ENCODE measurements at regions not wholly inside any gene's neighbourhood (a gene's known extent, or its start where the extent isn't known, plus 50 kb on each side); places are given as distances from the start of the nearest gene placed in this dataset.

GRCh38 chr1:168782559-168783116, 53.6 kb upstream of the DPT start:
- no peak for DNase-seq (ENCODE audit: low read depth in 2 of 2)

DNA sequence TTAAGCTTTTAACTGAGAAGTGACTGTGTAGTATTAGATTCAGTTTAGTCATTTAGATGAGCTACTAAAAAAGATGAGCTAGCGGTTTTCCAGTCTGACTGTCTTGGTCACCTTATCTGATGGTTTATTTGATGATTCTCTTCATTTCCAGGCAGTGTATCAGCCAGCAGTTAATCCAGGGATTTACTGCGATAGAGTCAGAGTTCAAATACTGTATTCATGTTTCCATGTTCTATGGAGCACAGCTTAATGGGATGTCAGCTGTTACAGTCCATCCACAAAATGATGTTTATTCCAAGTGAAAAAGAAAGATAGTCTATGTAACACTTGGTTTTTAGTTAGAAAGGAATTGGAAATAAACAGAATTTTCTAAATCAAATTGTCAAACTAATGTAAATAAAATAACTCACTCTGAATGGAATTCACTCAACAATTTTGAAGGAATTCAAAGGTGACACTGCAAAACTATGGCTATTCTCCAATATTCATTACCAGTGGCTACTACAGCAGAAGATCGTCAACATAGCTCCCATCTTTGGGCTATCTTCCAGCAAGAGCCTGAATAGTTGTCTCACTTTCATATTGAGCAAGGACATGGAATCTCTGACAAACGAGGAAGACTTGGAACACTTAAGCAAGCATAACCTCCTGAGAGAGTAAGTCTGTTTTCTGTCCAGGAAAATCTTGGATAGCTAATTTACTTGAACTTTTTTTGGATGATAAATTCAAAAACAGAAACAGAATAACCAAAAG, 54.6 kb upstream of the DPT start:
- DNase-seq (ENCODE audit: low read depth in 2 of 2) = peak; percentile 16 to 18

DNA sequence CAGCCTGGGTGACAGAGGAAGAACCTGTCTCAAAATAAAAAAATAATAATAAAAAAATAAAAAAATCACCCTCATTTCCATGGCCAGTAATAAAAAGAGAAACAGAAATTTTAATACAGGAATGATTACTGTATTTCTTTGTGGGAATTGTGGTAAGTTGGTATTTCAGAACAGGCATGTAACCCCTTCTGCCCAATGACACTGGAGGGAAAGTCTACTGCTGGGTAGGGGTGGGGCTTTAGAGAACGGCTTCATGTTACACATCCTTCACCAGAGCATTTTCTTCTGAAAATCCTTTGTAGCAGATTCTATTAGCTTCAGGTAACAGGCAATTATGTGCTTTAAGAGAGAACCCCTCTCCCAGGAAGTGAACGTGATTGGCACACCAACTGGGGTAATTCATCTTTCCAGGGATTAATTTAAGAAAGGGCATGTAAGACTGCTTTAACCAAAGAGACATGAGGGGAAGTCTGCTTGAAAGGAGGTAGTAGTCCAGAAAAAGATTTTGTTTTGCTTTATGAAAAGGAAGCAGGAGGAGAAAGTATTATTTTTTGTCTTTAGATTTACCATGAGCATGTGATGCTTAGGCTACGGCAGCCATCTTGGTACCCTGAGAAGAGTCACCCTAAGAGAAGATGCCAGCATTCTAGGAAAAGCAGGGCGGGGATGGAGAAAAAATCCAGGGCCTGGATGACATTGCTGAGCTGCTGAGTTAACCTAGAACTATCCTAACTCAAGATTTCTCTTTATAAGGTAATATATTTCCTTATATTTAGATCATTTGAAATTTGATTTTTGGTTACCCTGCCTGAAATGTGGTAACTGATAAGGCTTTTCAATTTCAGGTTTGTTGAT, 57.7 kb upstream of the DPT start:
- no peak for DNase-seq (ENCODE audit: low read depth in 2 of 2)

DNA sequence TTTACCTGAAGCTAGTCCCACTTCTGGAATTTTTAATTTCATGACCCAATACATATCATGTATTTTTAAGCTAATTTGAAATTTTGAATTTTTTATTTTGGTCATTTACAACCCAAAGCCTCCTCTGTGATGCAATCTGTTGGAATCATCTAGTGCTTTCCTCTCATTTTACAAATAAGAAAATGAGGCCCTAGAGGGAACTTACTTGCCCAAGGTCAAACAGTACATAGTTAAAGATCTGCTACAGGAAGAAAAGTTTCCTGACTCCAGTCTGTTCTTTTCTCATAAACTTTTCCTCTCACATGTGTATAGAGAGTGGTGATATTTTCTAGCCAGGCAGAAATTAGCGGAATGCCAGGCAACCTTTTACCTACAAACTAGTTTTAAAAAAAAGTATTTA, 59.3 kb upstream of the DPT start:
- no peak for DNase-seq (ENCODE audit: low read depth in 2 of 2)

DNA sequence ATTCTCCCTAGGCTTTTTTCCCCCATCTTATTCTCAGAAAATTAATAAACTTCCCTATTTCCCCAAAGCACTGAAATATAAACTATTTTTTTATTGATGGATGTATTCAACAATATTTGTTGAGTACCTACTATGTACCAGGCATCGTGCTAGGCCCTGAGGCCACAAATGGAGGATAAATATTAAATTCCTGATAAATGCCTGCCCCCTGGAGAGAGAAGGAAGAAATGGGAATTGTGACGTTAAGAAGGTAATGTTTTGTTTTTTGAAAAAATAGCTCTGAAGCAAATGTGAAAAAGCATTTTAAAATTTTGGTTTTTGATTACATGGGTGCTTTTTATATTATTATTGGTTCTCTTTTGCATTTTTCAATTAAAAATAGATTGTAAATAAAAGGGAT, 60.5 kb upstream of the DPT start:
- no peak for DNase-seq (ENCODE audit: low read depth in 2 of 2)

DNA sequence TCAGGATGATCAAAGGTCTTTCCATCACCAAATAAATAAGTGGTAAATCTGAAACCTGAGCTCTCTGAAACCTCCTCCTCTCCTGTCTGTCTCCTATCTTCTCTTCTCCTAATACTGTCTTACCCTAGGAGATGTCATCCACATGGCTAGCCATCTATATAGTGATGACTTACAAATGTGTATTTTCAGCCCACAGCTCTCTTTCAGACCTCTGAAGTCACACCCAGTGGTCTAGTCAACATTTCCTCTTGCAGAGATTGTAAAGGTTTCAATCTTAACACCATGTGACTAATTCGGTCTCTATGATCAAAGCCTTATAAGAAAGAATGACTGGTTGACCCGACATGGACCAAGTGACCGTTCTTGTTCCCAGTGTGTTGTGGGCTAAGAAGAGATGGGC, 63.1 kb upstream of the DPT start:
- DNase-seq (ENCODE audit: low read depth in 2 of 2) = no peak

GRCh38 chr1:168792592-168793125, 63.7 kb upstream of the DPT start:
- DNase-seq (ENCODE audit: low read depth in 2 of 2) = no peak

- DNase-seq (ENCODE audit: low read depth in 2 of 2) = no peak
These were observed 65.1 kb upstream of the DPT start for GRCh38 chr1:168794057-168794456.

DNA sequence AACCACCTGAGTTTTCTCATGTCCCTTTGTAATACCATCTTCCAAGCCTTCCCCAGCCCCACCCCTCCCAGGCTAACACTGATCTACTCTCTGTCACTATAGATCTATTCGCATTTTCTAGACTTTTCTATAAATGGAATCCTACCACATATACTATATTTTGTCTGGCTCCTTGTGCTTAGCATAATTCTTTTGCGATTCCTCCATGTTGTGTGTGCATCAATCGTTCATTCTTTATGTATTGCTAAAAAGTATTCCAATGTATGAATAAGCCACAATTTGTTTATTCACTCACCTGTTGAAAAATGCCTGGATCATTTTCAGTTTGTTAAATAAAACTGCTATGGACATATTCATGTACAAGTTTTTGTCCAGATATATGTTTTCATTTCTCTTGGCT, 66.7 kb upstream of the DPT start:
- no peak for DNase-seq (ENCODE audit: low read depth in 2 of 2)

DNA sequence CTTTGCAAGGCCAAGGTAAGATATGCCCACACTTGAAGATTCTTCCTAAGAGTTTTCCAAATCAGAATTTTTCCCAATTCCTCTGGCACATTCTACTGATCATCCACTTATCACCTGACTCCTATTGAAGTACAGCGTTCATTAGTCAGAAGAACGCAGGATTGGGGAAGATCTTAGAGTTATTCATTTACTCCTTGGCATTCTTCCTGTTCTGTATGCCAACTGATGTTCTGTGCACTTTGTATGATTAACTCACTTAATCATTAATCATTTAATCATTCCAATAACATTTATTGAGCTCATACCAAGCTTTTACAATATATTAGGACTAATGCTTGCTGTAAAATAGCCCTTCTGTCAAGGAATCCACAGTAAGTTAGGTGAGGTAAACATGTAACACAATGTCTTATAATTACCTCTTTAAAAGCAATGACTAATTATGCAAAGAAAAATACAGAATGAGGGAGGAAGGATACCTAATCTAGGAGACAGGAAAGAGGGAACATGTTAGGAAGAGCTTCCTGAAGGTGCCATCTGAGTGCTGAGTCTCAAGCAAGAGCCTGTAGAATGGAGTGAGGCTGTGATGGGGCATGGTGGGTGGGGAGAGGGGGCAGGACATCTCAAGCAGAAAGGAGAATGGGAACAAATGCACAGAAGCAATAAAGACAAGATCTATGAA, 71.1 kb upstream of the DPT start:
- no peak for DNase-seq (ENCODE audit: low read depth in 2 of 2)

DNA sequence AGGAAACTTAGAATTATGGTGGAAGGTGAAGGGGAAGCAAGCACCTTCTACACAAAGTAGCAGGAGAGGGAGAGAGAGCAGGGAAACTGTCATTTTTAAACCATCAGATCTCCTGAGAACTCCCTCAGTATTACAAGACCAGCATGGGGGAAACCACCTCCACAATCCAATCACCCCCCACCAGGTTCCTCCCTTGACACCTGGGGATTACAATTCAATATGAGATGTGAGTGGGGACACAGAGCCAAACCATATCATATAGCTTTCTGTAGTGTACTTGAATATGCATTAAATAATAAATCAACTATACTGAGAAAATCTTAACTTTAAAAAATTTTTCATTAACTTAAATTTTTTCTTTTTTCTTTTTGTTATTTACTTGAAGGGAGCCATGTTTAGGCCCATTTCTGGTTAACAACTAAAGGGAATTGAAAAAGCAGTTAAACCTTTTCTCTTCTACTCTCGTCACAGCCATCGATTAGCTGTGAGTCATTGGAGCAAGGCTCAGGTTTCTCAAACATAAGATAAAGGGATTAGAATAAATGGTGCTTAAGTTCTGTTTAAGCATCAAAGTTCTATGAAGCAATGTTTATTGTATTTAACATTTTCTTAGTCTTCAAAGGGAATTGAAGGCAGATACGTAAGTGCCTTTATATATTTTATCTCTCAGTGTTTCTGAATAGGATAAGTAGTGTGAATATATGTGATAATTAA, 72.2 kb upstream of the DPT start:
- no peak for DNase-seq (ENCODE audit: low read depth in 2 of 2)

GRCh38 chr1:168803806-168804510, 75.0 kb upstream of the DPT start:
- DNase-seq (ENCODE audit: low read depth in 2 of 2) = no peak

- no peak for DNase-seq (ENCODE audit: low read depth in 2 of 2)
These were observed 77.9 kb upstream of the DPT start for GRCh38 chr1:168806952-168807351.

DNA sequence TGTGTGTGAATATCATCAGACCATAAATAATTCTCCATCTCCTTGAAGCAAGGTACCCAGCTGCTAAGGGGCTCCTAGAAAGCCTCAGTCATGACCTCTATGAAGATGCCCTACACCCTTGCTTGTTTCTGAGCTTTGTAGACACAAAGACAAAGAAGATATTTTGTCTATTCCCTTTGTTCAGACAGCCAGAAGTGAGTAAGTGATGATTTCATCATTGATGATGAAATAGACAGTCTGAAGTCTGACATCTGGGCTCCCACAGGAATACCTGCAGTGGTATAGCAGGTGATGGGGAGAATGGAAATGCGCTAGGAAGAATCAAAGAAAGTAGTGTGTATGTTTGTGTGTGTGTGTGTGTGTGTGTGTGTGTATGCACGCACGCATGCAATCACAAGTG, 82.2 kb upstream of the DPT start:
- DNase-seq (ENCODE audit: low read depth in 2 of 2) = no peak

DNA sequence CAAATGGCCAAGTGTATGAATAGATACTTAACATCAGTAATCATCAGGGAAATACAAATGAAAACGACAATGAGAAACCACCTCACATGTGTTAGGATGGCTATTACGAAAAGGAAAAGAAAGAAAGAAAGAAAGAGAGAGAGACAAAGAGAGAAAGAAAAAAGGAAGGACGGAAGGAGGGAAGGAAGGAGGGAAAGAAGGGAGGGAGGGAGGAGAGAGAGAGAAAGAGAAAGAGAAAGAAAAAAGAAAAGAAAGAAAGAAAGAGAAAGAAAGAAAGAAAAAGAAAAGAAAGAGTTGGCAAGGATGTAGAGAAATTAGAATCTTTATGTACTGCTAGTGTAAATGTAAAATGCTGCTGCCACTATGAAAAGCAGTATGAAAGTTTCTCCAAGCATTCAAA, 90.7 kb upstream of the DPT start:
- no peak for DNase-seq (ENCODE audit: low read depth in 2 of 2)

DNA sequence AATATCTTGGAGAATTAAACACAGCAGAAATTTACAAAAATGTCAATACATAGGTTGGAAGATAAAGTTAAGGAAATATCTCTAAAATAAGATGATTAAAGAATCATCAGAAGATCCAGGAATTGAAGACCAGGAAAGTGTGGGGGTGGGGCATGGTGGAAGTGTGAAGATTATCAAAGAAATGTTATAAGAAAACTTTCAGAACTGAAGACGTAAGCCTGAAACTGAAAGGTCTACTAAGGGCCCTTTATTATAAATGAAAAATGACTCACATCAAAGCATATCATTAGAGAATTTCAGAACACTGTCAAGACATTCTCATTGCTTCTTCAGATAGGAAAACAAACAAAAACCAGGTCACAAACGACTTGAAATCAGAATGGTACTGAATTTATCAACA, 92.4 kb upstream of the DPT start:
- no peak for DNase-seq (ENCODE audit: low read depth in 2 of 2)

- no peak for DNase-seq (ENCODE audit: low read depth in 2 of 2)
These were observed 93.9 kb upstream of the DPT start for GRCh38 chr1:168822911-168823310.

DNA sequence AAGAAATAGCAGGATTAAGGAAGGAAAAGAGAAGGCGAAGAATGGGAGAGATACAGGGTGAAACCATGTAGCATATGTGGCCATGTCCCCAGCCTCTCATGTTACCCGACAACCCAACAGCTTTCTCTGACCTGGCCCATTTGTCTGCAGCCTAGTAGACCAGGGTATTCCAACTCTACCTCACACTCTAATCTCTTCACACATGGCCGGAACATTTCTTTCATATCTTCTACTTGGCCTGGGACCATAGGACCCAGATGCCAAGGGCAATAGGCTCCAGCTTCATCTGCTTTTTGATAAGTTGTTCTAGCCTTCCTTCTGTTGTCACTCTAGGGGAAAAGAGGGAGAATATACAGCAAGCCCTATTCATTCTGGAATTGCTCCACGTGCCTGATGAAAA, 95.0 kb upstream of the DPT start:
- no peak for DNase-seq (ENCODE audit: low read depth in 2 of 2)

DNA sequence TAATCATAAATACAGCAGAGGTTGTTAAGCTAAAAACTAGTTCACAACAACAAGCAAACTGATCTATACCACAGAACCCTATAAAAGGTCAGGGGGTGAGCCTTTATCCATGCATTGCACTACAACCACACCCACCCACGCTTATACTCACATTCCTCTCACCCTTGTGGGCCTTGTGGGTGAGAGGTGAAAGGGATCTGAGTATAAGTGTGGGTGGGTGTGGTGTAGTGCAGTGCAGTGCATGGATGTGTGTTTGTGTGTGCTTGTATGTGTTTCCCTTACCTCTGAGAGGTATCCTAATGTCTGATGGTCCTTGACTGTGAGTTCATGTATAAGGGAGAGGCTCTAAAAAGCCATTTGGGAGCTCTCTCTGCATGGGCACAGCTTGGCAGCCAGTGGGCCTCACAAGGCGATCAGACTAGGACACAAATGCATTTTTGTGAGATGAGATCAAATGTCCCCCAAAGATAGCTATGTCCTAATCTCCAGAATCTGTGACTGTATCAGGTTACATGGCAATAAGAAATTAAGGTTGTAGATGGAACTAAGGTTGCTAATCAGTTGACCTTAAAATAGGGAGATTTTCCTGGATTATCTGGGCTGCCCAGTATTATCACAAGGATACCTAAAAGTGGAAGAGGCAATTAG, 95.5 kb upstream of the DPT start:
- DNase-seq (ENCODE audit: low read depth in 2 of 2) = no peak

GRCh38 chr1:168825129-168825528, 96.1 kb upstream of the DPT start:
- DNase-seq (ENCODE audit: low read depth in 2 of 2) = no peak

Measured in fibroblast of skin of left quadriceps (primary cell).